A549 (cell line): ENCODE measurements at regions not wholly inside any gene's neighbourhood (a gene's known extent, or its start where the extent isn't known, plus 50 kb on each side); places are given as distances from the start of the nearest gene placed in this dataset.
"Not testable (repeated sequence)": the region's sequence is repeated elsewhere in the genome, so short reads cannot be mapped to it uniquely, and the experiment has no call there.

ENCODE experiments used
- CEBPB ChIP-seq, 2 experiments: fragments of >200 bp in 1 of 2; sonication (Bioruptor Twin) in 1 of 2; formaldehyde crosslinking in 1 of 2; IDR thresholded peaks; 2 replicates each; pipeline ENCODE4 v1.6.1; 2012 to 2016
- CHD2 ChIP-seq: fragments of 150-350 bp; IDR thresholded peaks from 2 replicates; pipeline ENCODE4 v1.6.1; 2014; ENCODE audit warnings: low read length; ENCODE audit not compliant: partially characterized antibody
- CTCF ChIP-seq: fragments of >200 bp; sonication (Bioruptor Twin); formaldehyde crosslinking; IDR thresholded peaks from 3 replicates; pipeline ENCODE4 v1.5.1; 2016
- POLR2A ChIP-seq: IDR thresholded peaks from 2 replicates; pipeline ENCODE4 v1.6.1; 2012; ENCODE audit warnings: mild to moderate bottlenecking, low read length
- POLR2AphosphoS2 ChIP-seq: conservative IDR thresholded peaks from 2 replicates; pipeline ENCODE4 v1.6.1; 2012; ENCODE audit warnings: low read length, improper control_type of control experiment, inconsistent platforms

- not testable (repeated sequence) for TF ChIP-seq POLR2AphosphoS2; CTCF; CHD2; POLR2A; CEBPB (IDR thresholded peaks at IDR 0.05)
These were observed 604.1 kb upstream of the GRID2 start for GRCh38 chr4:91699691-91700090.
